H9 (cell line): ENCODE measurements at regions not wholly inside any gene's neighbourhood (a gene's known extent, or its start where the extent isn't known, plus 50 kb on each side); places are given as distances from the start of the nearest gene placed in this dataset.

Experiments
- DNase-seq: peaks from one replicate; pipeline ENCODE4 v3.0.0-alpha.2; 2017
- H2AFZ ChIP-seq: one replicate; pipeline ENCODE4 v1.6.1; 2013; ENCODE audit warnings: mild to moderate bottlenecking, low read length, control low read depth, moderate library complexity
- H2AK5ac ChIP-seq: 2 replicates; pipeline ENCODE4 v1.6.1; 2013; ENCODE audit warnings: low read length, control low read depth, mixed read lengths; ENCODE audit not compliant: insufficient read length
- H2BK120ac ChIP-seq: one replicate; pipeline ENCODE4 v1.6.1; 2013; ENCODE audit warnings: low read depth, mild to moderate bottlenecking, low read length, control low read depth, inconsistent platforms; ENCODE audit not compliant: poor library complexity, severe bottlenecking
- H2BK12ac ChIP-seq: 2 replicates; pipeline ENCODE4 v1.6.1; 2013; ENCODE audit warnings: low read length, control low read depth, mixed read lengths, low read depth; ENCODE audit not compliant: insufficient read length
- H2BK15ac ChIP-seq: 2 replicates; pipeline ENCODE4 v1.6.1; 2013; ENCODE audit warnings: low read depth, low read length, control low read depth
- H2BK20ac ChIP-seq: one replicate; pipeline ENCODE4 v1.6.1; 2013; ENCODE audit warnings: low read depth, mild to moderate bottlenecking, low read length, control low read depth, inconsistent platforms; ENCODE audit not compliant: poor library complexity, severe bottlenecking
- H2BK5ac ChIP-seq: 2 replicates; pipeline ENCODE4 v1.6.1; 2013; ENCODE audit warnings: low read length, control low read depth, mixed read lengths; ENCODE audit not compliant: insufficient read length
- H3K14ac ChIP-seq: 2 replicates; pipeline ENCODE4 v1.6.1; 2013; ENCODE audit warnings: low read length, control low read depth; ENCODE audit not compliant: insufficient read depth
- H3K18ac ChIP-seq: 2 replicates; pipeline ENCODE4 v1.6.1; 2013; ENCODE audit warnings: low read depth, mild to moderate bottlenecking, mixed read lengths, low read length, control low read depth; ENCODE audit not compliant: insufficient read length
- H3K23ac ChIP-seq: 2 replicates; pipeline ENCODE4 v1.6.1; 2013; ENCODE audit warnings: low read length, control low read depth, mixed read lengths, low read depth; ENCODE audit not compliant: insufficient read length
- H3K23me2 ChIP-seq: 2 replicates; pipeline ENCODE4 v1.6.1; 2013; ENCODE audit warnings: low read depth, mild to moderate bottlenecking, mixed read lengths, low read length, control low read depth; ENCODE audit not compliant: insufficient read length, poor library complexity, severe bottlenecking
- H3K27ac ChIP-seq: 2 replicates; pipeline ENCODE4 v1.5.1; 2013; ENCODE audit warnings: low read length, control low read depth, mixed read lengths, low read depth; ENCODE audit not compliant: insufficient read length
- H3K27me3 ChIP-seq: 2 replicates; pipeline ENCODE4 v1.6.1; 2013; ENCODE audit warnings: low read length, control low read depth, inconsistent platforms; ENCODE audit not compliant: insufficient read depth
- H3K4ac ChIP-seq: 2 replicates; pipeline ENCODE4 v1.6.1; 2013; ENCODE audit warnings: low read depth, mild to moderate bottlenecking, control low read depth, inconsistent platforms, low read length, moderate library complexity
- H3K4me1 ChIP-seq: 2 replicates; pipeline ENCODE4 v1.6.1; 2013; ENCODE audit warnings: low read length, control low read depth, inconsistent platforms; ENCODE audit not compliant: insufficient read depth
- H3K4me2 ChIP-seq: 2 replicates; pipeline ENCODE4 v1.6.1; 2013; ENCODE audit warnings: low read length, control low read depth, mixed read lengths; ENCODE audit not compliant: insufficient read length, insufficient read depth
- H3K56ac ChIP-seq: 2 replicates; pipeline ENCODE4 v1.6.1; 2013; ENCODE audit warnings: low read depth, mild to moderate bottlenecking, mixed read lengths, low read length, control low read depth; ENCODE audit not compliant: insufficient read length
- H3K79me1 ChIP-seq: 2 replicates; pipeline ENCODE4 v1.6.1; 2013; ENCODE audit warnings: low read depth, mild to moderate bottlenecking, moderate library complexity, low read length, control low read depth, inconsistent platforms; ENCODE audit not compliant: insufficient read depth, poor library complexity, severe bottlenecking
- H3K79me2 ChIP-seq: 2 replicates; pipeline ENCODE4 v1.6.1; 2013; ENCODE audit warnings: low read length, control low read depth, inconsistent platforms; ENCODE audit not compliant: insufficient read depth
- H3K9ac ChIP-seq: 2 replicates; pipeline ENCODE4 v1.6.1; 2013; ENCODE audit warnings: low read length, control low read depth, mixed read lengths; ENCODE audit not compliant: insufficient read length; ENCODE audit errors: extremely low read depth
- H3K9me3 ChIP-seq: one replicate; pipeline ENCODE4 v1.6.1; 2013; ENCODE audit warnings: low read depth, low read length, inconsistent platforms; ENCODE audit not compliant: control insufficient read depth
- H3T11ph ChIP-seq: one replicate; pipeline ENCODE4 v1.6.1; 2013; ENCODE audit warnings: mild to moderate bottlenecking, low read length, control low read depth, inconsistent platforms
- H4K20me1 ChIP-seq: one replicate; pipeline ENCODE4 v1.6.1; 2013; ENCODE audit not compliant: control insufficient read depth, insufficient read length, insufficient read depth
- H4K5ac ChIP-seq: 2 replicates; pipeline ENCODE4 v1.6.1; 2013; ENCODE audit warnings: low read depth, mild to moderate bottlenecking, mixed read lengths, low read length, control low read depth; ENCODE audit not compliant: insufficient read length
- H4K8ac ChIP-seq: replicated peaks from 2 replicates; pipeline ENCODE4 v1.6.1; 2013; ENCODE audit warnings: low read length, control low read depth, mixed read lengths, low read depth; ENCODE audit not compliant: insufficient read length
- H4K91ac ChIP-seq: 2 replicates; pipeline ENCODE4 v1.6.1; 2013; ENCODE audit warnings: low read depth, mild to moderate bottlenecking, moderate library complexity, mixed read lengths, low read length, control low read depth; ENCODE audit not compliant: insufficient read length
- H3K27ac Mint-ChIP-seq, 3 experiments: 2 replicates in 2 of 3; 3 replicates in 1 of 3; pipeline ENCODE4 v1.8.0; 2020 to 2021; ENCODE audit warnings: mixed read lengths in 3 of 3, mild to moderate bottlenecking in 1 of 3, moderate library complexity in 1 of 3
- H3K27me3 Mint-ChIP-seq: 2 replicates; pipeline ENCODE4 v1.8.0; 2021; ENCODE audit warnings: low read depth, mild to moderate bottlenecking, moderate library complexity, mixed read lengths
- H3K36me3 Mint-ChIP-seq, 3 experiments: 2 replicates in 2 of 3; 3 replicates in 1 of 3; pipeline ENCODE4 v1.8.0; 2020 to 2021; ENCODE audit warnings: low read depth in 3 of 3, mixed read lengths in 3 of 3; ENCODE audit not compliant: insufficient read depth in 1 of 3
- H3K4me1 Mint-ChIP-seq, 2 experiments: 2 replicates each; pipeline ENCODE4 v1.8.0; 2020; ENCODE audit warnings: mixed read lengths in 2 of 2
- H3K4me3 Mint-ChIP-seq, 2 experiments: 2 replicates in 1 of 2; 3 replicates in 1 of 2; pipeline ENCODE4 v1.8.0; 2020 to 2021; ENCODE audit warnings: mild to moderate bottlenecking in 2 of 2, mixed read lengths in 2 of 2, moderate library complexity in 1 of 2
- H3K9me3 Mint-ChIP-seq, 2 experiments: 2 replicates in 1 of 2; 3 replicates in 1 of 2; pipeline ENCODE4 v1.8.0; 2020; ENCODE audit warnings: mild to moderate bottlenecking in 2 of 2, mixed read lengths in 2 of 2, moderate library complexity in 1 of 2
- WGBS: extraction: QIAGEN DNeasy Blood & Tissue Kit; methylation state at CpG from one replicate; pipeline ENCODE4 v1.1.7; 2013; ENCODE audit warnings: missing lambda C conversion rate, low lambda C conversion rate, mixed read lengths; ENCODE audit not compliant: insufficient read length; ENCODE audit errors: extremely low coverage; 5-methylcytosine and 5-hydroxymethylcytosine counted together
- TF ChIP-seq, protein P1 (sequence below): fragments of 200-600 bp; sonication (generic); conservative IDR thresholded peaks from 3 replicates; pipeline ENCODE4 v1.8.0; 2021; ENCODE audit warnings: antibody characterized with exemption, mild to moderate bottlenecking

DNA sequence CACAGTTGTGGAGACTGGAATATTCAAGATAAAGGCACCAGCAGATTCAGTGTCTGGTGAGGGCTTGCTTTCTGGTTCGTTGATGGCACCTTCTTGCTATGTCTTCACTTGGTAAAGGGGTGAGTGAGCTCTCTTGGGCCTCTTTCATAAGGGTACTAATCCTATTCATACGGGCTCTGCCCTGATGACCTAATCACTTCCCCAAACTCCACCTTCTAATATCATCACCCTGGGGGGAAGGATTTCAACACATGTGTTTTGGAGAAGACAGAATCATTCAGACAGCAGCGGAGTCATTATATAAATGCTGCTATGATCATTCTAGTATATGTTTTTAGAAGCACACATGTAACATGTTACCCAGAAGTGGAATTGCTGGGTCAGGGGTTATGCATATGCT lies 295.3 kb upstream of the CTSO start:
- WGBS: no CpG with 5 or more reads among the region's 3 CpGs
- H3K27me3 Mint-ChIP-seq: no peaks in the 10 kb centered on the region
- TF ChIP-seq, protein P1, sequence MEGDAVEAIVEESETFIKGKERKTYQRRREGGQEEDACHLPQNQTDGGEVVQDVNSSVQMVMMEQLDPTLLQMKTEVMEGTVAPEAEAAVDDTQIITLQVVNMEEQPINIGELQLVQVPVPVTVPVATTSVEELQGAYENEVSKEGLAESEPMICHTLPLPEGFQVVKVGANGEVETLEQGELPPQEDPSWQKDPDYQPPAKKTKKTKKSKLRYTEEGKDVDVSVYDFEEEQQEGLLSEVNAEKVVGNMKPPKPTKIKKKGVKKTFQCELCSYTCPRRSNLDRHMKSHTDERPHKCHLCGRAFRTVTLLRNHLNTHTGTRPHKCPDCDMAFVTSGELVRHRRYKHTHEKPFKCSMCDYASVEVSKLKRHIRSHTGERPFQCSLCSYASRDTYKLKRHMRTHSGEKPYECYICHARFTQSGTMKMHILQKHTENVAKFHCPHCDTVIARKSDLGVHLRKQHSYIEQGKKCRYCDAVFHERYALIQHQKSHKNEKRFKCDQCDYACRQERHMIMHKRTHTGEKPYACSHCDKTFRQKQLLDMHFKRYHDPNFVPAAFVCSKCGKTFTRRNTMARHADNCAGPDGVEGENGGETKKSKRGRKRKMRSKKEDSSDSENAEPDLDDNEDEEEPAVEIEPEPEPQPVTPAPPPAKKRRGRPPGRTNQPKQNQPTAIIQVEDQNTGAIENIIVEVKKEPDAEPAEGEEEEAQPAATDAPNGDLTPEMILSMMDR: no peak
- Histone ChIP-seq H3K4ac (no peak overlapping the region), H2AFZ (no peak overlapping the region), H4K5ac (no peak overlapping the region), H2BK120ac (no peak overlapping the region), H3K18ac (no peak overlapping the region), H3K79me1 (no peaks in the 10 kb centered on the region), H3K23ac (no peak overlapping the region), H4K8ac (no peak overlapping the region), H3K79me2 (no peaks in the 10 kb centered on the region), H2BK20ac (no peak overlapping the region), H2AK5ac (no peak overlapping the region), H4K20me1 (no peaks in the 10 kb centered on the region), H4K91ac (no peak overlapping the region), H3K56ac (no peak overlapping the region), H3T11ph (no peak overlapping the region), H3K23me2 (no peaks in the 10 kb centered on the region), H3K14ac (no peak overlapping the region), H2BK15ac (no peak overlapping the region), H3K9me3 (no peaks in the 10 kb centered on the region), H3K9ac (no peak overlapping the region), H3K27me3 (no peaks in the 10 kb centered on the region), H2BK12ac (no peak overlapping the region), H3K4me1 (no peaks in the 10 kb centered on the region), H2BK5ac (no peak overlapping the region), H3K27ac (no peak overlapping the region), H3K4me2 (no peak overlapping the region)
- no peaks in the 10 kb centered on the region for H3K36me3 Mint-ChIP-seq
- no peak overlapping the region for H3K4me3 Mint-ChIP-seq
- DNase-seq: no peak
- H3K9me3 Mint-ChIP-seq: no peaks in the 10 kb centered on the region; a peak in 1 of 5 replicates
- H3K4me1 Mint-ChIP-seq: no peaks in the 10 kb centered on the region
- H3K27ac Mint-ChIP-seq: no peak overlapping the region
